Activated B cell treated with CpG ODN at 0.5 μM for 24 hours (primary cell): ENCODE measurements at regions not wholly inside any gene's neighbourhood (a gene's known extent, or its start where the extent isn't known, plus 50 kb on each side); places are given as distances from the start of the nearest gene placed in this dataset.
"Not testable (repeated sequence)": the region's sequence is repeated elsewhere in the genome, so short reads cannot be mapped to it uniquely, and the experiment has no call there.

Experiments used
- ATAC-seq: fragments of 200-7000 bp; cut with Tn5 transposase; one replicate; pipeline ENCODE4 v1.10.0; 2021; ENCODE audit warnings: low read depth, mild to moderate bottlenecking, moderate library complexity
- CTCF ChIA-PET: fragments of 350-600 bp; sonication (Branson Sonifier 250); formaldehyde crosslinking; loops from one replicate; lab custom pipeline; 2021; ENCODE audit warnings: antibody characterized with exemption; lab: Charles Lee
- POLR2A ChIA-PET: fragments of 350-600 bp; sonication (Branson Sonifier 250); formaldehyde crosslinking; loops from one replicate; lab custom pipeline; 2021; ENCODE audit warnings: antibody characterized with exemption; lab: Charles Lee
- DNase-seq: peaks from one replicate; pipeline ENCODE4 v3.0.0; 2022
- H3K27ac Mint-ChIP-seq: one replicate; pipeline ENCODE4 v1.8.0; 2020; ENCODE audit warnings: mixed read lengths
- H3K27me3 Mint-ChIP-seq: one replicate; pipeline ENCODE4 v1.8.0; 2021; ENCODE audit warnings: mixed read lengths
- H3K36me3 Mint-ChIP-seq: one replicate; pipeline ENCODE4 v1.8.0; 2021; ENCODE audit warnings: low read depth, mixed read lengths
- H3K4me1 Mint-ChIP-seq: one replicate; pipeline ENCODE4 v1.8.0; 2021; ENCODE audit warnings: mixed read lengths
- H3K4me3 Mint-ChIP-seq: one replicate; pipeline ENCODE4 v1.8.0; 2020; ENCODE audit warnings: mild to moderate bottlenecking, mixed read lengths
- H3K9me3 Mint-ChIP-seq: one replicate; pipeline ENCODE4 v1.8.0; 2020; ENCODE audit warnings: mixed read lengths
- CTCF ChIP-seq: fragments of 200-600 bp; IDR thresholded peaks from one replicate; pipeline ENCODE4 v1.8.0; 2022; ENCODE audit warnings: antibody characterized with exemption, mild to moderate bottlenecking
- intact Hi-C: fragments of 100-400 bp; cut with micrococcal nuclease; formaldehyde crosslinking; loops from one replicate; pipeline ENCODE4 v1.15.1; 2024

- H3K36me3 Mint-ChIP-seq: no peaks in the 10 kb centered on the region
- CTCF ChIA-PET: no interaction called here
- no peak overlapping the region for H3K4me3 Mint-ChIP-seq
- TF ChIP-seq CTCF: no peak
- no peaks in the 10 kb centered on the region for H3K27me3 Mint-ChIP-seq
- no peak for DNase-seq
- intact Hi-C loops: no loop called here
- POLR2A ChIA-PET: no interaction called here
- H3K4me1 Mint-ChIP-seq: no peaks in the 10 kb centered on the region
- H3K9me3 Mint-ChIP-seq: no peaks in the 10 kb centered on the region
- ATAC-seq: no peak
- no peak overlapping the region for H3K27ac Mint-ChIP-seq
Measured at GRCh38 chrX:128691872-128692271, 639.7 kb upstream of the ACTRT1 start.

GRCh38 chrX:128685387-128685786 is 633.2 kb upstream of the ACTRT1 start:
- POLR2A ChIA-PET: no interaction called here
- no peaks in the 10 kb centered on the region for H3K36me3 Mint-ChIP-seq
- CTCF ChIA-PET: no interaction called here
- no peaks in the 10 kb centered on the region for H3K27me3 Mint-ChIP-seq
- intact Hi-C loops: no loop called here
- no peak for ATAC-seq
- H3K4me1 Mint-ChIP-seq: no peaks in the 10 kb centered on the region
- H3K27ac Mint-ChIP-seq: no peak overlapping the region
- DNase-seq: no peak
- H3K9me3 Mint-ChIP-seq: peaks cover 4% of the 10 kb centered on the region
- no peak for TF ChIP-seq CTCF
- no peak overlapping the region for H3K4me3 Mint-ChIP-seq

- H3K36me3 Mint-ChIP-seq: no peaks in the 10 kb centered on the region
- POLR2A ChIA-PET: no interaction called here
- no peak overlapping the region for H3K4me3 Mint-ChIP-seq
- H3K27ac Mint-ChIP-seq: no peak overlapping the region
- intact Hi-C loops: no loop called here
- CTCF ChIA-PET: no interaction called here
- no peak for TF ChIP-seq CTCF
- H3K4me1 Mint-ChIP-seq: no peaks in the 10 kb centered on the region
- no peaks in the 10 kb centered on the region for H3K9me3 Mint-ChIP-seq
- no peaks in the 10 kb centered on the region for H3K27me3 Mint-ChIP-seq
- DNase-seq (no peak), ATAC-seq (no peak)
Measured at GRCh38 chrX:128676651-128677050, 624.4 kb upstream of the ACTRT1 start.

DNA sequence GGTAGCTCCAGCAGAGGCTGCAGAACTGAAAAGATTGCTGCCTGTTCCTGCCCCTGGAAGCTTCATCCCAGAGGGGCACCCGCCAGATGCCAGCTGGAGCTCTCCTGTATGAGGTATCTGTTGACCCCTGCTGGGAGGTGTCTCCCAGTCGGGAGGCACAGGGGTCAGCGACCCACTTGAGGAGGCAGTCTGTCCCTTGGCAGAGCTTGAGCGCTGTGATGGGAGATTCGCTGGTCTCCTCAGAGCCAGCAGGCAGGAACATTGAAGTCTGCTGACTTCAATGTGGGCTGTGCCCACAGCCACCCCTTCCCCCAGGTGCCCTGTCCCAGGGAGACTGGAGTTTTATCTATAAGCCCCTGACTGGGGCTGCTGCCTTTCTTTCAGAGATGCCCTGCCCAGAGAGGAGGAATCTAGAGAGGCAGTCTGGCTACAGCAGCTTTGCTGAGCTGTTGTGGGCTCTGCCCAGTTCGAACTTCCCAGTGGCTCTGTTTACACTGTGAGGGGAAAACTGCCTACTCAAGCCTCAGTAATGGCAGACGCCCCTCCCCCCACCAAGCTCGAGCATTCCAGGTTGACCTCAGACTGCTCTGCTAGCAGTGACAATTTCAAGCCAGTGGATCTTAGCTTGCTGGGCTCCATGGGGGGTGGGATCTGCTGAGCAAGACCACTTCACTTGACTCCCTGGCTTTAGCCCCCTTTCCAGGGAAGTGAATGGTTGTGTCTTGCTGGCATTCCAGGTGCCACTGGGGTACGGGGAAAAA is 622.3 kb upstream of the ACTRT1 start:
- DNase-seq: not testable (repeated sequence)

DNA sequence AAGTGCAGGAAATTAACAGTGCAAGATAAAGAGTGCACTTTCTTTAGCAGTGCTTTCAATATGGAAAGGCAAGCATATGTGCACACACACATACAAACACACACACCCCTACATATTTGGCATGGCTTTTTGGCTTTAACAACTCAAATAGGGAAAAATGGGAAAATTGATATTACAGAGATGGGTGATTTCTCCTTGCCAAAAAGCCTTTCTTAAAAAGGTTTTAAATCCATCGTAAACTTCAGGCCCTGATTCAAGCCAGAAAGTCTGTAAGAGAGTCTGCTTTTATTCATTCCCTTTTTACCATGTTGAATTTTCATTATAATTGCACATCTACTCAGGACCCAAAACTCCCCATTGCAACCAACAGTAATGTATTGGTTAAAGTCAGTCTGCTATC is 612.0 kb upstream of the ACTRT1 start:
- Mint-ChIP-seq H3K27me3 (no peaks in the 10 kb centered on the region), H3K27ac (no peak overlapping the region), H3K4me1 (no peaks in the 10 kb centered on the region), H3K4me3 (no peak overlapping the region), H3K36me3 (no peaks in the 10 kb centered on the region), H3K9me3 (peaks cover 2% of the 10 kb centered on the region)
- POLR2A ChIA-PET: no interaction called here
- intact Hi-C loops: no loop called here
- no peak for DNase-seq
- no peak for ATAC-seq
- TF ChIP-seq CTCF: no peak
- CTCF ChIA-PET: no interaction called here

More for the DNA sequence above, 622.3 kb upstream of the ACTRT1 start:
- H3K27ac Mint-ChIP-seq, intact Hi-C loops, H3K9me3 Mint-ChIP-seq, H3K4me1 Mint-ChIP-seq, ATAC-seq, H3K36me3 Mint-ChIP-seq, CTCF ChIA-PET, POLR2A ChIA-PET, H3K27me3 Mint-ChIP-seq, H3K4me3 Mint-ChIP-seq: not testable (repeated sequence)
